GM23338 (cell line): ENCODE measurements at regions not wholly inside any gene's neighbourhood (a gene's known extent, or its start where the extent isn't known, plus 50 kb on each side); places are given as distances from the start of the nearest gene placed in this dataset.

Source experiments
- CTCF ChIP-seq, 2 experiments: fragments of 200-600 bp in 1 of 2; sonication (generic) in 1 of 2; conservative IDR thresholded peaks; 2 replicates each; pipeline versions ENCODE4 v1.5.1 to v1.6.1; 2016 to 2017; ENCODE audit warnings: antibody characterized with exemption in 2 of 2, low read depth in 2 of 2, mild to moderate bottlenecking in 2 of 2, moderate library complexity in 1 of 2
- ETS1 ChIP-seq: IDR thresholded peaks from 2 replicates; pipeline ENCODE4 v1.6.1; 2016; ENCODE audit warnings: antibody characterized with exemption
- POLR2AphosphoS5 ChIP-seq: IDR thresholded peaks from 2 replicates; pipeline ENCODE4 v1.6.1; 2016; ENCODE audit warnings: antibody characterized with exemption, low read depth

- TF ChIP-seq CTCF (conservative IDR thresholded peaks at IDR 0.05; ENCODE audit: low read depth in 2 of 2): no peak
- no peak for TF ChIP-seq POLR2AphosphoS5
- TF ChIP-seq ETS1: no peak
Observed at GRCh38 chr3:174398761-174399160, 460.4 kb upstream of the NAALADL2 start.
